GM20000 (cell line): ENCODE measurements at regions not wholly inside any gene's neighbourhood (a gene's known extent, or its start where the extent isn't known, plus 50 kb on each side); places are given as distances from the start of the nearest gene placed in this dataset.

Source experiments
- DNase-seq: peaks from one replicate; pipeline ENCODE4 v3.0.0; 2012; ENCODE audit warnings: low spot score
- TF ChIP-seq, protein P1 (sequence below): IDR thresholded peaks from 2 replicates; pipeline ENCODE4 v1.5.1; 2012; ENCODE audit warnings: mild to moderate bottlenecking, control low read depth; ENCODE audit errors: extremely low read depth, missing control alignments

DNA sequence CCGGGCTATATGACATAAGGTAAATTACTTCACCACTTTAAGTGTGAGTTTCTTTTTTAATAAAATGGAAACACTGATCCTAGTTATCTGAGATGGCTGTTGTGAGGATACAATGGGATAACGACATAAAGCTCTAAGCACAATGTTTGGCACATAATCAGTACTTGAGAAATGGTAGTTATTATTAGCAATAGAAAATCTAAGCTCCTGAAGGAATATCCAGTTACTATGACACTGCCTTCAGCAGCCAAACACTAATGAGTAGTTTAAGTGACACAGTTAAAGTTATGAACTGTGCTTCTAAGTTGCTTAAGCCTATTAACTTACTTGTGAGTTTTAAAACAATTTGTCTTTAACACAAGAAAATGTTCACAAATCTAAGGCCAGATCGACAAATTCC, 96.8 kb downstream of the ELAPOR2 start:
- TF ChIP-seq, protein P1, sequence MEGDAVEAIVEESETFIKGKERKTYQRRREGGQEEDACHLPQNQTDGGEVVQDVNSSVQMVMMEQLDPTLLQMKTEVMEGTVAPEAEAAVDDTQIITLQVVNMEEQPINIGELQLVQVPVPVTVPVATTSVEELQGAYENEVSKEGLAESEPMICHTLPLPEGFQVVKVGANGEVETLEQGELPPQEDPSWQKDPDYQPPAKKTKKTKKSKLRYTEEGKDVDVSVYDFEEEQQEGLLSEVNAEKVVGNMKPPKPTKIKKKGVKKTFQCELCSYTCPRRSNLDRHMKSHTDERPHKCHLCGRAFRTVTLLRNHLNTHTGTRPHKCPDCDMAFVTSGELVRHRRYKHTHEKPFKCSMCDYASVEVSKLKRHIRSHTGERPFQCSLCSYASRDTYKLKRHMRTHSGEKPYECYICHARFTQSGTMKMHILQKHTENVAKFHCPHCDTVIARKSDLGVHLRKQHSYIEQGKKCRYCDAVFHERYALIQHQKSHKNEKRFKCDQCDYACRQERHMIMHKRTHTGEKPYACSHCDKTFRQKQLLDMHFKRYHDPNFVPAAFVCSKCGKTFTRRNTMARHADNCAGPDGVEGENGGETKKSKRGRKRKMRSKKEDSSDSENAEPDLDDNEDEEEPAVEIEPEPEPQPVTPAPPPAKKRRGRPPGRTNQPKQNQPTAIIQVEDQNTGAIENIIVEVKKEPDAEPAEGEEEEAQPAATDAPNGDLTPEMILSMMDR: no peak
- no peak for DNase-seq

DNA sequence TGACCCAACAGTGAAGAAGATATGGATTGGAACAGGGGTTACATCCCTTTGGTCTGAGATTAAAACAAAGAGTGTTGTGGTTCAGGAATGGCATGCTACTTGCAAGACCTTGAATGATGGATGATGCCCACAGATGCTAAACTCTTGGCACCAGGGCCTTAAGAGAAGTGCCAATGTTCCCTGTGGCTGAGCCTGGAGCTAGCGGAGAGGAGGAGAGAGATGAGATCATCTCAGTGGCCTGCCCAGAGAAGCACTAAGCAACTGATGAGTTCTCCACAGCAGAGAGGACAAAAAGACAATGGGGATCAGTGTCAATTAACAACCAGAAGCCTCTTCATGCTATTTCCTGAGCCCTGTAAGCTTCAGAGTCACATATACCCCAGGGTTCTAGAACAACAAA, 97.8 kb downstream of the ELAPOR2 start:
- DNase-seq: no peak
- TF ChIP-seq, protein P1: no peak

DNA sequence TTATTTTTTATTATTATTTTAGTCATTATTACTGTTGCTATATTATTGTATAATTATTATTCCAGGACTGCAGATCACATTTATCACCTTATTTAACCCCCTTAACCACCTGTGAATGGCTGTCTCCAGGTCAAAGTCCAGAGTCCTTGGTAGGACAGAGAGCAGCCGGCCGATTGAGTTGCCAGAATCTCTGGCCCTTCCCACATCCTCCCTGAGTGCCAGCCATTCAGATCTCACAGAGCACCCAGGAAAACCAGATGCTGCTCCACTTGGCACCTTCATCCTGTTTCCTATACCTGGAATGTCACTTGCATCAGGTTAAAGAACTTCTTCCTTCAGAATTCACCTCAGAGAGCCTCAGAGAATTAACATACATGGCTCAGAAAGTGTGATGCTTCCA, 101.1 kb downstream of the ELAPOR2 start:
- TF ChIP-seq, protein P1: no peak
- no peak for DNase-seq

DNA sequence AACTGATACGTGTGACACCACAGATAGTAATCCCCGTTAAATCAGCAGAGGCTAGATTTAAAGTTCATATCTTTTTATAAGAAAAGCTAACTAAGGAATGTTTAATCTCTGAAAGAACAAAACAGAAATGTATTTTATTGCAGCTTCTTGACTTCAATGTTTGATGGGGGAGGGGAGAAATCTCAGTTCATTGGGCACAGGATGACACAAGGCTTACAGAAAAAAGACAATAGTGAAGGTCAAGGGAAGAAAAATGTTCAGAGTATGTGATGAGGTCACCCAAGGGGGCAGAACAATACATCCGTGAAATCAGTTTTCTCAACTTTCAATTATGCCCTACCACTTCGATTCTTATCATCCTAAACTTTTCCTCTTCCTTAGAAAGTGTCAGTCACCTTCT, 102.9 kb downstream of the ELAPOR2 start:
- TF ChIP-seq, protein P1: no peak
- DNase-seq: no peak

GRCh38 chr7:86955895-86956503, 103.5 kb downstream of the ELAPOR2 start:
- DNase-seq: no peak
- TF ChIP-seq, protein P1: no peak

- TF ChIP-seq, protein P1: no peak
- DNase-seq: no peak
These were observed 104.5 kb downstream of the ELAPOR2 start for GRCh38 chr7:86954971-86955370.

- no peak for DNase-seq
- TF ChIP-seq, protein P1: no peak
These were observed 105.7 kb downstream of the ELAPOR2 start for GRCh38 chr7:86953653-86954336.
